ENCODE measurements at regions not wholly inside any gene's neighbourhood (a gene's known extent, or its start where the extent isn't known, plus 50 kb on each side); places are given as distances from the start of the nearest gene placed in this dataset.

DNA sequence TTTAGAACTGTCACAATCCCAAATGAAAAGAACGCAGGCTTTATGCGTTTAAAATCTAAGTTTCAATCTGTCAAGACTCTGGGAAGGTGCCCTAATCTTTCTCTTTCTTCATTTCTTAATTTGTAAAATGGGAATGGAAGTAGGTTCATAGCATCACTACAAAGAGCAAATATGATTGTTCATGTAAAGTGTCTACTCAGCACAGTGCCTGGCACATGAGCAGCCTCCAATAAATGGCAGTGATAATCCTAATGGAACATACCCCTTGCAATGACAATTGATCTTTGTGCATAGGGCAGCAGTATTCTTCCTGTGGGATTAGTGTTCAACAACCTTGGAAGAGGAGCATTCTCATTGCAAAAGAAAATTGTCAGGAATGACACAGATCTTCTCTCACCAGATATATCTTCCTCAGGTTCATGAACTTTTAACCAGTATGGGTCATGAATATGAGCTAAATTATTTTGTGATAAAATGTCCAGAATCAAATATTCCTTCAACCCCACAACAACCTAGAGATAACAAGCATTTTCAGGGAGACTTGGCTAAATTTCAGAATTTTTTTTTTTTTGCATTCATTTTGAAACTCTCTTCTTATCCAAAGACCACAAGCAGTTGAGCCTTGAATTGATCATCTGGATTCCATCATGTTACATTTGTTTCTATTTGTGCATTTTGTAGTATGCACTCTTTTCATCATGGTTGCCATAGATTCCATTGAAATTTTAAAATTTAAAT lies 149.1 kb downstream of the TBX18 start:
- H4K91ac ChIP-seq (replicated peaks; ENCODE audit: insufficient read length, low read length): no peak overlapping the region
- H3K23ac ChIP-seq (ENCODE audit: insufficient read length): no peak overlapping the region
- H4K5ac ChIP-seq (ENCODE audit: insufficient read length, low read depth, low read length): no peak overlapping the region
- H3K4me3 ChIP-seq (ENCODE audit: extremely low read depth in 1 of 4, insufficient read depth in 2 of 4, low read depth in 3 of 4, low read length in 4 of 4): no peak overlapping the region
- H3K9ac ChIP-seq (replicated peaks in 1 of 4; ENCODE audit: extremely low read depth in 1 of 4, low read depth in 3 of 4, low read length in 3 of 4): no peak overlapping the region
- H2AK5ac ChIP-seq (ENCODE audit: low read depth, low read length): no peak overlapping the region
- H3K23me2 ChIP-seq (ENCODE audit: low read depth, low read length): no peaks in the 10 kb centered on the region
- H2BK5ac ChIP-seq (ENCODE audit: low read depth, low read length): no peak overlapping the region
- no peaks in the 10 kb centered on the region for H3K27me3 ChIP-seq (replicated peaks in 1 of 4; ENCODE audit: control insufficient read depth in 3 of 4, extremely low read depth in 1 of 4, insufficient read depth in 3 of 4, low read length in 3 of 4)
- H2BK12ac ChIP-seq (ENCODE audit: low read depth, low read length): no peak overlapping the region
- no peaks in the 10 kb centered on the region for H4K20me1 ChIP-seq (replicated peaks in 1 of 2; ENCODE audit: control insufficient read depth in 1 of 2, insufficient read depth in 2 of 2, low read length in 2 of 2)
- H3K36me3 ChIP-seq (ENCODE audit: control insufficient read depth in 2 of 4, insufficient read depth in 4 of 4, low read length in 3 of 4): no peaks in the 10 kb centered on the region
- H2BK15ac ChIP-seq (ENCODE audit: low read length): no peak overlapping the region
- no peak overlapping the region for H2BK20ac ChIP-seq (ENCODE audit: low read length)
- H3K79me1 ChIP-seq (ENCODE audit: low read depth, low read length): no peaks in the 10 kb centered on the region
- H3K79me2 ChIP-seq (ENCODE audit: control insufficient read depth in 1 of 2, insufficient read depth in 2 of 2, low read length in 2 of 2): no peaks in the 10 kb centered on the region
- no peak for FAIRE-seq
- H3K18ac ChIP-seq (ENCODE audit: extremely low read depth, low read length): no peak overlapping the region
- H3K14ac ChIP-seq (ENCODE audit: insufficient read length): no peak overlapping the region
- H4K8ac ChIP-seq (ENCODE audit: extremely low read depth, insufficient read depth, low read length): no peak overlapping the region
- CTCF ChIA-PET (ENCODE audit: partially characterized antibody): no interaction called here
- POLR2A ChIA-PET (ENCODE audit: partially characterized antibody): interaction anchor here (0.8 kb wide), 1 partner anchor 17 kb away, joined by 5 read pairs; no protein-coding TSS in a partner anchor
- peaks cover 0 to 3% (median 2%) of the 10 kb centered on the region in 4 experiments; a peak in 3 of 7 replicates for H3K4me1 ChIP-seq (replicated peaks in 1 of 4; ENCODE audit: control insufficient read depth in 3 of 4, insufficient read depth in 4 of 4, low read length in 3 of 4)
- H2AFZ ChIP-seq (ENCODE audit: low read length): no peak overlapping the region
- no peak overlapping the region for H3K4ac ChIP-seq (replicated peaks; ENCODE audit: insufficient read length, low read depth, low read length)
- no peak for DNase-seq (ENCODE audit: low read depth in 1 of 2, low spot score in 2 of 2)
- no peak overlapping the region for H2BK120ac ChIP-seq (replicated peaks; ENCODE audit: low read depth, low read length)
- no peak overlapping the region for H3K4me2 ChIP-seq (ENCODE audit: insufficient read depth in 1 of 2, low read depth in 2 of 2, low read length in 2 of 2)
- H3K27ac ChIP-seq (ENCODE audit: low read depth, low read length): no peak overlapping the region
- H3K56ac ChIP-seq (replicated peaks; ENCODE audit: insufficient read length, low read depth, low read length): no peak overlapping the region
- TF ChIP-seq SP2 (IDR thresholded peaks at IDR 0.05; ENCODE audit: low read length) (no peak), HDAC6 (IDR thresholded peaks at IDR 0.05; ENCODE audit: low read depth, low read length) (no peak)
- no peaks in the 10 kb centered on the region for H3K9me3 ChIP-seq (ENCODE audit: insufficient read depth in 2 of 2, low read depth in 1 of 2, low read length in 1 of 2)
- 66% methylated on average over 2 of the region's 2 CpGs; no CpG with 5 or more reads in 1 of the 2 experiments for WGBS, 2 experiments (ENCODE audit: extremely low coverage in 1 of 2, insufficient coverage in 1 of 2, insufficient read length in 1 of 2, insufficient replicate concordance in 2 of 2, low coverage in 1 of 2, low lambda C conversion rate in 2 of 2, missing lambda C conversion rate in 1 of 2)

Measured in H1 (cell line).